Cardiac muscle cell (in vitro differentiated cells and primary cell): ENCODE measurements at regions not wholly inside any gene's neighbourhood (a gene's known extent, or its start where the extent isn't known, plus 50 kb on each side); places are given as distances from the start of the nearest gene placed in this dataset.

Experiments used
- DNase-seq, 2 donors: peaks; one replicate each; pipeline versions ENCODE4 v3.0.0 to v3.0.0-alpha.2; 2010 to 2017; ENCODE audit warnings: low read depth in 1 of 2, low spot score in 1 of 2
- H3K27ac ChIP-seq: fragments of 200-600 bp; sonication (generic); 2 replicates; pipeline ENCODE4 v1.5.1; 2016
- H3K27me3 ChIP-seq: fragments of 200-600 bp; sonication (generic); 2 replicates; pipeline ENCODE4 v1.6.0; 2016; ENCODE audit warnings: control low read depth
- H3K36me3 ChIP-seq: fragments of 200-600 bp; sonication (generic); 2 replicates; pipeline ENCODE4 v1.5.1; 2016; ENCODE audit warnings: control low read depth
- H3K4me1 ChIP-seq: fragments of 200-600 bp; sonication (generic); 2 replicates; pipeline ENCODE4 v1.8.1; 2017; ENCODE audit warnings: low read depth, mild to moderate bottlenecking, mixed run types
- H3K4me3 ChIP-seq: fragments of 200-600 bp; sonication (generic); 2 replicates; pipeline ENCODE4 v1.5.1; 2016; ENCODE audit warnings: mild to moderate bottlenecking
- H3K9me3 ChIP-seq: fragments of 200-600 bp; sonication (generic); 2 replicates; pipeline ENCODE4 v1.5.1; 2017; ENCODE audit warnings: low read depth, mild to moderate bottlenecking, control low read depth
- TF ChIP-seq, protein P1 (sequence below): IDR thresholded peaks from 2 replicates; pipeline ENCODE4 v1.5.1; 2012; ENCODE audit warnings: low read depth, mild to moderate bottlenecking, low read length

GRCh38 chr16:65757064-65757463 is 609.4 kb upstream of the CDH5 start:
- peak in 1 of 2 donors; percentile 41 for DNase-seq
- Histone ChIP-seq H3K9me3 (no peaks in the 10 kb centered on the region), H3K27me3 (no peaks in the 10 kb centered on the region), H3K27ac (no peak overlapping the region), H3K4me3 (no peak overlapping the region), H3K4me1 (no peaks in the 10 kb centered on the region), H3K36me3 (no peaks in the 10 kb centered on the region)
- TF ChIP-seq, protein P1, sequence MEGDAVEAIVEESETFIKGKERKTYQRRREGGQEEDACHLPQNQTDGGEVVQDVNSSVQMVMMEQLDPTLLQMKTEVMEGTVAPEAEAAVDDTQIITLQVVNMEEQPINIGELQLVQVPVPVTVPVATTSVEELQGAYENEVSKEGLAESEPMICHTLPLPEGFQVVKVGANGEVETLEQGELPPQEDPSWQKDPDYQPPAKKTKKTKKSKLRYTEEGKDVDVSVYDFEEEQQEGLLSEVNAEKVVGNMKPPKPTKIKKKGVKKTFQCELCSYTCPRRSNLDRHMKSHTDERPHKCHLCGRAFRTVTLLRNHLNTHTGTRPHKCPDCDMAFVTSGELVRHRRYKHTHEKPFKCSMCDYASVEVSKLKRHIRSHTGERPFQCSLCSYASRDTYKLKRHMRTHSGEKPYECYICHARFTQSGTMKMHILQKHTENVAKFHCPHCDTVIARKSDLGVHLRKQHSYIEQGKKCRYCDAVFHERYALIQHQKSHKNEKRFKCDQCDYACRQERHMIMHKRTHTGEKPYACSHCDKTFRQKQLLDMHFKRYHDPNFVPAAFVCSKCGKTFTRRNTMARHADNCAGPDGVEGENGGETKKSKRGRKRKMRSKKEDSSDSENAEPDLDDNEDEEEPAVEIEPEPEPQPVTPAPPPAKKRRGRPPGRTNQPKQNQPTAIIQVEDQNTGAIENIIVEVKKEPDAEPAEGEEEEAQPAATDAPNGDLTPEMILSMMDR: no peak

DNA sequence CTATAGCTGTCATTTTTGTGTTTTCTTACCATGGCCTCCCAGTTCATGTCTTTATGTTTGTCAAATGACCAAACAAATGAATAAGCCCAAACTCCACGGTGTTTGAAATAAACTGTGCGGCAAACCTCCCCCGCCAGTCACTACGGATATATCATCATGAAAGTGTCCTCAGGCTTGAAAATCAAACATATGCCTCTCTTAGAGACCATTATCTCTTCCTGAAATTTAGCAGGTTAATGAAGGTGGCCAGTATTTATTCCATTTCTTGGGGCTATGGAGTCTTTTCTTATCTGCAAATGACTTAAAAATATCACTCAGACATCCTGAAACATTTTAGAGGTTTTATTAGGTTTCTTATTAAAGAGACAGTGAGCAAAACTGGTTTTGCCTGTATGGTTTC is 610.3 kb upstream of the CDH5 start:
- Histone ChIP-seq H3K27ac (no peak overlapping the region), H3K27me3 (no peaks in the 10 kb centered on the region), H3K4me3 (no peak overlapping the region), H3K4me1 (no peaks in the 10 kb centered on the region), H3K9me3 (no peaks in the 10 kb centered on the region), H3K36me3 (no peaks in the 10 kb centered on the region)
- TF ChIP-seq, protein P1: no peak
- no peak for DNase-seq

DNA sequence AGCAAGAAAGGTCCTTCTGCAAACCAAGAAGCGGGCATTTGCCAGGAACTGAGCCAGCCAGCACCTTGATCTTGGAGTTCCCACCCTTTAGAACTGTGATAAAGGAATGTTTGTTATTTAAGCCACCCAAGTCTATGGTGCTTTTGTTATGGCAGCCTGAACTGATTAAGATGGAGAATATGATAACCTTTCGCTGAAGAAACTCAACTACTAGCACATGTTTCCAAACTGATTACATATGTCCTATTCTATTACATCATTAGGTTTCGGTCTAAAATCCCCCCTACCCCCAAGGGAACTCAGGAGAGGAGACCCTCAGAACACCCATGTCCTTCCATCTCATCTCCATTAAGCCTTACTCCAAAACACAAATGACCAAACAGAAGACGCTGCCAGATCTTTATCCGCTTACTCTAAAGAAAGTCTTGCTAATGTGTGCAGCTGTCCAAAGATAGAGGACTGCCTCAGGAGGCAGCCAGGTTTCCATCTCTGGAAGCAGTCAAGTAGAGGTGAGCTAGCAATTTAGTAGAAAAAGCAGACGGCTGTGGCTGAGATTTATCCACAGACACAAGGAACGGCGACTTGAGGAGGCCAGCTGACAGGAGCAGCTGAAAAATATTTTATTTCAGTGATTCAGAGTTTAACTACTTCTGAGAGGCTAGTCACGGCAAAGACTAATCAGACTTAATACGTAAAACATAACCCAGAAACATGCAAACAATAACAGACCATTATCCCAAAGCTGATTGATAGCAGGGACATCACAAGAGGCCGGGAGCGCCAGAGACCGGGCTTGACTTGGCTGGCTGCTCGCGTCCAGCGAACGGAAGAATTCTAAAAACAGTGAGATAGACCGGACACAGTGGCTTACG is 611.4 kb upstream of the CDH5 start:
- H3K27me3 ChIP-seq: no peaks in the 10 kb centered on the region
- TF ChIP-seq, protein P1: no peak
- no peak overlapping the region for H3K4me3 ChIP-seq
- H3K27ac ChIP-seq: no peak overlapping the region
- H3K9me3 ChIP-seq: no peaks in the 10 kb centered on the region
- H3K36me3 ChIP-seq: no peaks in the 10 kb centered on the region
- peak in 1 of 2 donors; percentile 46 for DNase-seq
- H3K4me1 ChIP-seq: no peaks in the 10 kb centered on the region

- no peaks in the 10 kb centered on the region for H3K27me3 ChIP-seq
- H3K4me3 ChIP-seq: no peak overlapping the region
- H3K4me1 ChIP-seq: no peaks in the 10 kb centered on the region
- no peak overlapping the region for H3K27ac ChIP-seq
- no peaks in the 10 kb centered on the region for H3K9me3 ChIP-seq
- TF ChIP-seq, protein P1: no peak
- no peak for DNase-seq
- no peaks in the 10 kb centered on the region for H3K36me3 ChIP-seq
Observed at GRCh38 chr16:65752522-65752844, 614.0 kb upstream of the CDH5 start.

DNA sequence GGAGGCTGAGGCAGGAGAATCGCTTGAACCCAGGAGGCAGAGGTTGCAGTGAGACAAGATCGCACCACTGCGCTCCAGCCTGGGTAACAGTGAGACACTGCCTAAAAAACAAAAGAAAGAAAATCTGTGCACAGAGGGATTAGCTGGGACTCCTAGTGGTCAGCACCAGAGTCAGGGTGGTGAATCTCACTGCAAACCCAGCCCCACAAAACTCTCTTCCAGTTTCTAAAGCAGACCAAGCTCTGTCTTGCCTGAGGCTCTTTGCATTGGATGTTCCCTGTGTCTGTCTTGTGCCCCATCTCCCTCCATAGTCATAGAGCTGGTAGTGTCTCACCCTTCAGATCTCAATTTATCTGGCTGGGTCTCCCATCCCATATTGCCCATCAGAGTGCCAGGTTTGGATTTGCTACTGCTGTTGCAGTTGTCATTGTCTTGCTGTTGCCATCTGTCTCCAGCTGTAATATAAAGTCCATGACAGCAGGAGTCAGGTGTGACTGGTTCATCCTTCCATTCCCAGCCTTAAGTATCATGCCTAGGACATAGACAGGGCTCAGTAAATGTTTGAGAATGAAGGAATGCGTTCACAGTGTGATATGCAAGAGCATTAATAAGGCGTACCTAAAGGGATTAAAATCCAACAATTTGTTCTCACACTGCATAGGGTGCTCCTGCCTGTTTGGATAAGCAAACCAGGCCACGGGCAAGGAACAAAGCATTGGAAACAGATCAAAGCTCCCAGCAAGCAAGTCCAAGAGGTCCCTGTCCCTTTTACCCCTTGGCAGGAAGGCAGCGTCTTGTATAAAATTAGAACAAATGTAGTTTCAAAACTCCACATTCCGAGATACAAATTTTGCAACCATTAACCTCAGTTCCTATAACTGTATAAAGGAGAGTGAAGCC is 614.6 kb upstream of the CDH5 start:
- H3K4me1 ChIP-seq: no peaks in the 10 kb centered on the region

More for the DNA sequence above, 614.6 kb upstream of the CDH5 start:
- H3K9me3 ChIP-seq: no peaks in the 10 kb centered on the region
- TF ChIP-seq, protein P1: no peak
- no peak overlapping the region for H3K4me3 ChIP-seq
- H3K36me3 ChIP-seq: no peaks in the 10 kb centered on the region
- H3K27me3 ChIP-seq: no peaks in the 10 kb centered on the region
- DNase-seq: peak in 1 of 2 donors; percentile 47
- no peak overlapping the region for H3K27ac ChIP-seq
